ENCODE measurements at regions not wholly inside any gene's neighbourhood (a gene's known extent, or its start where the extent isn't known, plus 50 kb on each side); places are given as distances from the start of the nearest gene placed in this dataset.

- Mint-ChIP-seq H3K4me1 (ENCODE audit: low read depth, unreplicated experiment) (no peaks in the 10 kb centered on the region), H3K4me3 (ENCODE audit: unreplicated experiment) (no peak overlapping the region), H3K9me3 (ENCODE audit: unreplicated experiment) (no peaks in the 10 kb centered on the region), H3K27me3 (ENCODE audit: insufficient read depth, unreplicated experiment) (no peaks in the 10 kb centered on the region), H3K36me3 (ENCODE audit: insufficient read depth, unreplicated experiment) (no peaks in the 10 kb centered on the region), H3K27ac (ENCODE audit: unreplicated experiment) (no peak overlapping the region)
- Histone ChIP-seq H3K36me3 (ENCODE audit: control insufficient read depth, insufficient read depth, low read length) (no peaks in the 10 kb centered on the region), H3K4me1 (no peaks in the 10 kb centered on the region), H3K27me3 (replicated peaks; ENCODE audit: control insufficient read depth, insufficient read depth, low read length) (no peaks in the 10 kb centered on the region), H3K4me3 (ENCODE audit: low read depth, low read length) (no peak overlapping the region), H3K9me3 (no peaks in the 10 kb centered on the region)
- no TSS peak for BruUV-seq (replicated peaks)
- ChIA-PET CTCF (no interaction called here), POLR2A (no interaction called here)
- no peak for TF ChIP-seq CTCF (IDR thresholded peaks at IDR 0.05; ENCODE audit: insufficient read depth in 1 of 2, low read depth in 1 of 2, low read length in 1 of 2, severe bottlenecking in 1 of 2, unreplicated experiment in 1 of 2)
- intact Hi-C loops (cut with micrococcal nuclease; ENCODE audit: unreplicated experiment) = no loop called here
- no peak for DNase-seq
Observed at GRCh38 chr4:19776929-19777328, 474.8 kb upstream of the SLIT2 start.

GRCh38 chr4:19776021-19776459 is 475.7 kb upstream of the SLIT2 start:
- Mint-ChIP-seq H3K27me3 (ENCODE audit: insufficient read depth, unreplicated experiment) (no peaks in the 10 kb centered on the region), H3K36me3 (ENCODE audit: insufficient read depth, unreplicated experiment) (no peaks in the 10 kb centered on the region), H3K27ac (ENCODE audit: unreplicated experiment) (no peak overlapping the region), H3K4me1 (ENCODE audit: low read depth, unreplicated experiment) (no peaks in the 10 kb centered on the region), H3K9me3 (ENCODE audit: unreplicated experiment) (no peaks in the 10 kb centered on the region), H3K4me3 (ENCODE audit: unreplicated experiment) (no peak overlapping the region)
- ChIA-PET CTCF (no interaction called here), POLR2A (no interaction called here)
- H3K9me3 ChIP-seq = no peaks in the 10 kb centered on the region
- no peaks in the 10 kb centered on the region for H3K27me3 ChIP-seq (replicated peaks; ENCODE audit: control insufficient read depth, insufficient read depth, low read length)
- H3K36me3 ChIP-seq (ENCODE audit: control insufficient read depth, insufficient read depth, low read length) = no peaks in the 10 kb centered on the region
- BruUV-seq (replicated peaks) = no TSS peak
- no peaks in the 10 kb centered on the region for H3K4me1 ChIP-seq
- no peak overlapping the region for H3K4me3 ChIP-seq (ENCODE audit: low read depth, low read length)
- no peak for DNase-seq
- intact Hi-C loops (cut with micrococcal nuclease; ENCODE audit: unreplicated experiment) = no loop called here
- TF ChIP-seq CTCF (IDR thresholded peaks at IDR 0.05; ENCODE audit: insufficient read depth in 1 of 2, low read depth in 1 of 2, low read length in 1 of 2, severe bottlenecking in 1 of 2, unreplicated experiment in 1 of 2) = no peak

GRCh38 chr4:19774690-19775256 is 476.9 kb upstream of the SLIT2 start:
- no peaks in the 10 kb centered on the region for H3K4me1 ChIP-seq
- no peak for DNase-seq
- BruUV-seq (replicated peaks) = no TSS peak
- intact Hi-C loops (cut with micrococcal nuclease; ENCODE audit: unreplicated experiment) = no loop called here
- peaks cover 9% of the 10 kb centered on the region for H3K9me3 Mint-ChIP-seq (ENCODE audit: unreplicated experiment)
- no peaks in the 10 kb centered on the region for H3K27me3 ChIP-seq (replicated peaks; ENCODE audit: control insufficient read depth, insufficient read depth, low read length)
- no peaks in the 10 kb centered on the region for H3K36me3 Mint-ChIP-seq (ENCODE audit: insufficient read depth, unreplicated experiment)
- H3K4me3 Mint-ChIP-seq (ENCODE audit: unreplicated experiment) = no peak overlapping the region
- H3K27me3 Mint-ChIP-seq (ENCODE audit: insufficient read depth, unreplicated experiment) = no peaks in the 10 kb centered on the region
- no peaks in the 10 kb centered on the region for H3K36me3 ChIP-seq (ENCODE audit: control insufficient read depth, insufficient read depth, low read length)
- CTCF ChIA-PET = no interaction called here
- no peaks in the 10 kb centered on the region for H3K4me1 Mint-ChIP-seq (ENCODE audit: low read depth, unreplicated experiment)
- no peak for TF ChIP-seq CTCF (IDR thresholded peaks at IDR 0.05; ENCODE audit: insufficient read depth in 1 of 2, low read depth in 1 of 2, low read length in 1 of 2, severe bottlenecking in 1 of 2, unreplicated experiment in 1 of 2)
- POLR2A ChIA-PET = no interaction called here
- H3K4me3 ChIP-seq (ENCODE audit: low read depth, low read length) = no peak overlapping the region
- H3K9me3 ChIP-seq = no peaks in the 10 kb centered on the region
- no peak overlapping the region for H3K27ac Mint-ChIP-seq (ENCODE audit: unreplicated experiment)

Data from Caco-2 (cell line).